A549 (cell line): ENCODE measurements at regions not wholly inside any gene's neighbourhood (a gene's known extent, or its start where the extent isn't known, plus 50 kb on each side); places are given as distances from the start of the nearest gene placed in this dataset.

ENCODE experiments used
- ATAC-seq, 2 experiments: fragments of 200-7000 bp in 1 of 2; fragments of >200 bp in 1 of 2; cut with Nextera tagmentation in 1 of 2; cut with Tn5 transposase in 1 of 2; 3 replicates each; pipeline versions ENCODE4 v1.8.0 to v1.9.1; 2018 to 2020; ENCODE audit warnings: mild to moderate bottlenecking in 1 of 2, moderate library complexity in 1 of 2
- CTCF ChIA-PET: fragments of 300-600 bp; sonication (Branson Sonifier 250); formaldehyde crosslinking; extraction: SDS; loops from one replicate; lab custom pipeline; 2021; ENCODE audit warnings: antibody characterized with exemption, inconsistent platforms; lab: Yijun Ruan, JAX
- POLR2A ChIA-PET: fragments of 350-600 bp; formaldehyde crosslinking; extraction: SDS; loops from one replicate; lab custom pipeline; 2021; ENCODE audit warnings: antibody characterized with exemption, inconsistent platforms; lab: Yijun Ruan, JAX
- DNase-seq, 2 experiments: peaks; one replicate each; pipeline versions ENCODE4 v3.0.0 to v3.0.0-alpha.2; 2011 to 2016; ENCODE audit warnings: low read depth in 1 of 2, low spot score in 1 of 2
- FAIRE-seq: peaks from 2 replicates; lab custom pipeline; 2011; peaks lifted over from hg19 to GRCh38; lab: Jason Lieb, UNC
- H3K27ac ChIP-seq, 2 experiments: fragments of >200 bp; sonication (Bioruptor Twin); formaldehyde crosslinking; 3 replicates each; pipeline ENCODE4 v1.5.1; 2016 to 2017
- H3K4me1 ChIP-seq: fragments of >200 bp; sonication (Bioruptor Twin); formaldehyde crosslinking; 3 replicates; pipeline ENCODE4 v1.6.1; 2016
- H3K4me2 ChIP-seq: fragments of >200 bp; sonication (Bioruptor Twin); formaldehyde crosslinking; 3 replicates; pipeline ENCODE4 v1.6.1; 2016
- H3K4me3 ChIP-seq: fragments of >200 bp; sonication (Bioruptor Twin); formaldehyde crosslinking; 3 replicates; pipeline ENCODE4 v1.5.1; 2016
- H3K9me3 ChIP-seq: fragments of >200 bp; sonication (Bioruptor Twin); formaldehyde crosslinking; 3 replicates; pipeline ENCODE4 v1.6.1; 2016
- CBX2 ChIP-seq: fragments of 200-600 bp; sonication (generic); IDR thresholded peaks from 2 replicates; pipeline ENCODE4 v1.6.1; 2016; ENCODE audit warnings: low read depth, mild to moderate bottlenecking, borderline replicate concordance
- CEBPB ChIP-seq, 2 experiments: fragments of >200 bp in 1 of 2; sonication (Bioruptor Twin) in 1 of 2; formaldehyde crosslinking in 1 of 2; IDR thresholded peaks; 2 replicates each; pipeline ENCODE4 v1.6.1; 2012 to 2016
- EP300 ChIP-seq, 2 experiments: fragments of >200 bp; sonication (Bioruptor Twin); formaldehyde crosslinking; IDR thresholded peaks; 2 replicates in 1 of 2; 3 replicates in 1 of 2; pipeline ENCODE4 v1.6.1; 2016 to 2017
- ESRRA ChIP-seq: fragments of 150-350 bp; IDR thresholded peaks from 2 replicates; pipeline ENCODE4 v1.6.1; 2014; ENCODE audit warnings: mild to moderate bottlenecking, low read length, borderline replicate concordance
- FOSL2 ChIP-seq, 2 experiments: fragments of 450-650 bp in 1 of 2; fragments of >200 bp in 1 of 2; sonication (Bioruptor Twin) in 1 of 2; formaldehyde crosslinking; IDR thresholded peaks; 2 replicates each; pipeline versions ENCODE4 v1.5.0 to v1.6.1; 2016 to 2020; ENCODE audit warnings: mild to moderate bottlenecking in 1 of 2, moderate library complexity in 1 of 2
- FOXS1 ChIP-seq: fragments of 250-450 bp; sonication (Bioruptor Pico); IDR thresholded peaks from 2 replicates; pipeline ENCODE4 v1.5.0; 2020; ENCODE audit warnings: mild to moderate bottlenecking, moderate library complexity
- GATA3 ChIP-seq: IDR thresholded peaks from 2 replicates; pipeline ENCODE4 v1.6.1; 2012; ENCODE audit warnings: borderline replicate concordance
- HOXB13 ChIP-seq: fragments of 250-450 bp; sonication (Bioruptor Pico); IDR thresholded peaks from 2 replicates; pipeline ENCODE4 v1.5.0; 2020; ENCODE audit warnings: low read depth, mild to moderate bottlenecking, moderate library complexity
- HOXB5 ChIP-seq: fragments of 250-450 bp; sonication (Bioruptor Pico); IDR thresholded peaks from 2 replicates; pipeline ENCODE4 v1.5.0; 2020; ENCODE audit warnings: mild to moderate bottlenecking, moderate library complexity
- JUN ChIP-seq, 2 experiments: fragments of >200 bp; sonication (Bioruptor Twin); formaldehyde crosslinking; IDR thresholded peaks; 2 replicates in 1 of 2; 3 replicates in 1 of 2; pipeline ENCODE4 v1.6.1; 2016 to 2017
- JUNB ChIP-seq: fragments of >200 bp; sonication (Bioruptor Twin); formaldehyde crosslinking; IDR thresholded peaks from 2 replicates; pipeline ENCODE4 v1.6.1; 2016
- KDM5A ChIP-seq: fragments of 200-600 bp; sonication (generic); IDR thresholded peaks from 2 replicates; pipeline ENCODE4 v1.6.1; 2016; ENCODE audit warnings: antibody characterized with exemption, mild to moderate bottlenecking
- PHF8 ChIP-seq: fragments of 200-600 bp; sonication (generic); IDR thresholded peaks from 2 replicates; pipeline ENCODE4 v1.6.1; 2016; ENCODE audit warnings: low read depth, mild to moderate bottlenecking, antibody characterized with exemption, moderate library complexity, borderline replicate concordance
- POLR2A ChIP-seq: IDR thresholded peaks from 2 replicates; pipeline ENCODE4 v1.6.1; 2012; ENCODE audit warnings: mild to moderate bottlenecking, low read length
- POLR2AphosphoS2 ChIP-seq: conservative IDR thresholded peaks from 2 replicates; pipeline ENCODE4 v1.6.1; 2012; ENCODE audit warnings: low read length, improper control_type of control experiment, inconsistent platforms
- RAD21 ChIP-seq, 2 experiments: fragments of >200 bp in 1 of 2; sonication (Bioruptor Twin) in 1 of 2; formaldehyde crosslinking in 1 of 2; IDR thresholded peaks in 1 of 2; conservative IDR thresholded peaks in 1 of 2; 2 replicates in 1 of 2; 3 replicates in 1 of 2; pipeline ENCODE4 v1.6.1; 2012 to 2018; ENCODE audit warnings: inconsistent platforms in 1 of 2
- RCOR1 ChIP-seq: fragments of 150-350 bp; IDR thresholded peaks from 2 replicates; pipeline ENCODE4 v1.6.1; 2014; ENCODE audit warnings: antibody characterized with exemption, low read length, low read depth
- RFX5 ChIP-seq: fragments of 450-650 bp; IDR thresholded peaks from 2 replicates; pipeline ENCODE4 v1.7.1; 2014; ENCODE audit warnings: antibody characterized with exemption, mild to moderate bottlenecking, moderate library complexity
- RNF2 ChIP-seq: fragments of 200-600 bp; sonication (generic); IDR thresholded peaks from 2 replicates; pipeline ENCODE4 v1.6.1; 2016; ENCODE audit warnings: low read depth, mild to moderate bottlenecking, antibody characterized with exemption, moderate library complexity, borderline replicate concordance
- TFCP2L1 ChIP-seq: fragments of 250-450 bp; sonication (Bioruptor Pico); IDR thresholded peaks from 2 replicates; pipeline ENCODE4 v1.5.0; 2021; ENCODE audit warnings: mild to moderate bottlenecking
- TF ChIP-seq, protein P1 (sequence below): fragments of 250-450 bp; sonication (Bioruptor Pico); IDR thresholded peaks from 2 replicates; pipeline ENCODE4 v1.5.0; 2020; ENCODE audit warnings: low read depth, mild to moderate bottlenecking, moderate library complexity
- TF ChIP-seq, protein P2 (sequence below): fragments of 250-450 bp; sonication (Bioruptor Pico); IDR thresholded peaks from 2 replicates; pipeline ENCODE4 v1.5.0; 2021; ENCODE audit warnings: mild to moderate bottlenecking, moderate library complexity, borderline replicate concordance
- TF ChIP-seq, protein P3 (sequence below): fragments of 450-650 bp; IDR thresholded peaks from 2 replicates; pipeline ENCODE4 v1.6.1; 2014; ENCODE audit warnings: antibody characterized with exemption
- TF ChIP-seq, protein P4 (sequence below): fragments of >200 bp; sonication (Bioruptor Twin); formaldehyde crosslinking; IDR thresholded peaks from 3 replicates; pipeline ENCODE4 v1.6.1; 2016
- TF ChIP-seq, protein P5 (sequence below): IDR thresholded peaks from 2 replicates; pipeline ENCODE4 v1.6.1; 2012
- TF ChIP-seq, protein P6 (sequence below): fragments of 150-350 bp; IDR thresholded peaks from 2 replicates; pipeline ENCODE4 v1.6.1; 2014; ENCODE audit warnings: low read depth, mild to moderate bottlenecking, low read length

DNA sequence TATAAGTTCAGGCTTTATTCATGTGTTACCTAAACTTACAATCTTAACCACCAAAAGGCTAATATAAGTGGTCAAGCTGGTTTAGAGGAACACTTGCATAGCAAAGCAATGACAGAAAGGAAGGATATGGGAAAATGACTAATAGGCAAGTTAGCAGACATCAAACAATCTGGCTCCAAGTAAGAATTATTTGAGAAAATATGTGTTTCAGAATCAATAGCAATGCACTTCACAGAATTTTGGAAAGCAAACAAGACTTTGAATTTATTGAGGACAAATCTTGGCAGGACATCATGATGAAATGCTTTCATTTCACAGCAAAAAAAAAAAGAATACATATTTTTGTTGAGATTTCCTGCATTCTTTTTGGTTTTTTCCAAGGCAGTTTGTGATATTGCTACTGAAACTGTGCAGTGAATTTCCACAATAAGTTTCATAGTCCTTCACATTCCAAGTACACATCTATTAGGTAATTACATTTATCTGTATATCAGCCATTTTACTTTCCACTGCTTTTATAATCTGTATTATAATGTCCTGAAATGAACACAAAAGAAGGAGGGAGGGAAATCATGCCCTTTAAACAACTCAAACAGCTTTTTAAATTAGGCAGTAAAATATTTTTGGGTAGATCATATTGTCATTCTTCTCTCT, 417.9 kb downstream of the NR2F1-AS1 start:
- peak overlapping the region; percentile 24 to 60; a peak in 4 of 6 replicates for H3K27ac ChIP-seq
- ChIA-PET POLR2A (no interaction called here), CTCF (no interaction called here)
- H3K4me2 ChIP-seq, result peak overlapping the region; percentile 56
- peaks cover 39% of the 10 kb centered on the region for H3K4me1 ChIP-seq
- ATAC-seq, result peak; percentile 56 to 75; a peak in 4 of 6 replicates
- peak in 1 of 2 experiments; percentile 51 for DNase-seq
- FAIRE-seq, result peak; percentile 70
- no peak overlapping the region for H3K4me3 ChIP-seq
- TF ChIP-seq POLR2AphosphoS2, result no peak
- TF ChIP-seq, protein P1, sequence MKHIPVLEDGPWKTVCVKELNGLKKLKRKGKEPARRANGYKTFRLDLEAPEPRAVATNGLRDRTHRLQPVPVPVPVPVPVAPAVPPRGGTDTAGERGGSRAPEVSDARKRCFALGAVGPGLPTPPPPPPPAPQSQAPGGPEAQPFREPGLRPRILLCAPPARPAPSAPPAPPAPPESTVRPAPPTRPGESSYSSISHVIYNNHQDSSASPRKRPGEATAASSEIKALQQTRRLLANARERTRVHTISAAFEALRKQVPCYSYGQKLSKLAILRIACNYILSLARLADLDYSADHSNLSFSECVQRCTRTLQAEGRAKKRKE (CRISPR knock-in tag), result no peak
- peak in 1 of 2 experiments; percentile 74; a peak in 2 of 5 replicates for TF ChIP-seq JUN (IDR thresholded peaks at IDR 0.05)
- no peak for TF ChIP-seq CBX2
- TF ChIP-seq JUNB, result peak; percentile 76
- peak; percentile 40 to 65; a peak in 2 of 5 replicates for TF ChIP-seq EP300 (IDR thresholded peaks at IDR 0.05)
- TF ChIP-seq PHF8, result no peak
- TF ChIP-seq RAD21 (conservative IDR thresholded peaks at IDR 0.05 in 1 of 2, IDR thresholded peaks at IDR 0.05 in 1 of 2), result peak in 1 of 2 experiments; percentile 32; a peak in 3 of 5 replicates
- TF ChIP-seq RFX5, result no peak
- no peak for TF ChIP-seq RCOR1
- TF ChIP-seq TFCP2L1 (CRISPR knock-in tag), result no peak
- no peak; the same call in 1 of the 2 replicates for TF ChIP-seq FOSL2 (IDR thresholded peaks at IDR 0.05)
- peak; percentile 52; the same call in 1 of the 2 replicates for TF ChIP-seq FOSL2 (CRISPR knock-in tag; IDR thresholded peaks at IDR 0.05)
- TF ChIP-seq, protein P2, sequence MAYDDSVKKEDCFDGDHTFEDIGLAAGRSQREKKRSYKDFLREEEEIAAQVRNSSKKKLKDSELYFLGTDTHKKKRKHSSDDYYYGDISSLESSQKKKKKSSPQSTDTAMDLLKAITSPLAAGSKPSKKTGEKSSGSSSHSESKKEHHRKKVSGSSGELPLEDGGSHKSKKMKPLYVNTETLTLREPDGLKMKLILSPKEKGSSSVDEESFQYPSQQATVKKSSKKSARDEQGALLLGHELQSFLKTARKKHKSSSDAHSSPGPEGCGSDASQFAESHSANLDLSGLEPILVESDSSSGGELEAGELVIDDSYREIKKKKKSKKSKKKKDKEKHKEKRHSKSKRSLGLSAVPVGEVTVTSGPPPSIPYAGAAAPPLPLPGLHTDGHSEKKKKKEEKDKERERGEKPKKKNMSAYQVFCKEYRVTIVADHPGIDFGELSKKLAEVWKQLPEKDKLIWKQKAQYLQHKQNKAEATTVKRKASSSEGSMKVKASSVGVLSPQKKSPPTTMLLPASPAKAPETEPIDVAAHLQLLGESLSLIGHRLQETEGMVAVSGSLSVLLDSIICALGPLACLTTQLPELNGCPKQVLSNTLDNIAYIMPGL (CRISPR knock-in tag), result no peak
- TF ChIP-seq HOXB5, result no peak
- peak; percentile 83 for TF ChIP-seq GATA3
- peak; percentile 31 to 62; a peak in 2 of 4 replicates for TF ChIP-seq CEBPB (IDR thresholded peaks at IDR 0.05)
- TF ChIP-seq RNF2, result no peak
- TF ChIP-seq, protein P3, sequence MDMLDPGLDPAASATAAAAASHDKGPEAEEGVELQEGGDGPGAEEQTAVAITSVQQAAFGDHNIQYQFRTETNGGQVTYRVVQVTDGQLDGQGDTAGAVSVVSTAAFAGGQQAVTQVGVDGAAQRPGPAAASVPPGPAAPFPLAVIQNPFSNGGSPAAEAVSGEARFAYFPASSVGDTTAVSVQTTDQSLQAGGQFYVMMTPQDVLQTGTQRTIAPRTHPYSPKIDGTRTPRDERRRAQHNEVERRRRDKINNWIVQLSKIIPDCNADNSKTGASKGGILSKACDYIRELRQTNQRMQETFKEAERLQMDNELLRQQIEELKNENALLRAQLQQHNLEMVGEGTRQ, result no peak
- TF ChIP-seq KDM5A, result no peak
- TF ChIP-seq, protein P4, sequence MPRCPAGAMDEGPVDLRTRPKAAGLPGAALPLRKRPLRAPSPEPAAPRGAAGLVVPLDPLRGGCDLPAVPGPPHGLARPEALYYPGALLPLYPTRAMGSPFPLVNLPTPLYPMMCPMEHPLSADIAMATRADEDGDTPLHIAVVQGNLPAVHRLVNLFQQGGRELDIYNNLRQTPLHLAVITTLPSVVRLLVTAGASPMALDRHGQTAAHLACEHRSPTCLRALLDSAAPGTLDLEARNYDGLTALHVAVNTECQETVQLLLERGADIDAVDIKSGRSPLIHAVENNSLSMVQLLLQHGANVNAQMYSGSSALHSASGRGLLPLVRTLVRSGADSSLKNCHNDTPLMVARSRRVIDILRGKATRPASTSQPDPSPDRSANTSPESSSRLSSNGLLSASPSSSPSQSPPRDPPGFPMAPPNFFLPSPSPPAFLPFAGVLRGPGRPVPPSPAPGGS, result no peak
- TF ChIP-seq FOXS1 (CRISPR knock-in tag), result no peak
- no peak for TF ChIP-seq POLR2A
- TF ChIP-seq, protein P5, sequence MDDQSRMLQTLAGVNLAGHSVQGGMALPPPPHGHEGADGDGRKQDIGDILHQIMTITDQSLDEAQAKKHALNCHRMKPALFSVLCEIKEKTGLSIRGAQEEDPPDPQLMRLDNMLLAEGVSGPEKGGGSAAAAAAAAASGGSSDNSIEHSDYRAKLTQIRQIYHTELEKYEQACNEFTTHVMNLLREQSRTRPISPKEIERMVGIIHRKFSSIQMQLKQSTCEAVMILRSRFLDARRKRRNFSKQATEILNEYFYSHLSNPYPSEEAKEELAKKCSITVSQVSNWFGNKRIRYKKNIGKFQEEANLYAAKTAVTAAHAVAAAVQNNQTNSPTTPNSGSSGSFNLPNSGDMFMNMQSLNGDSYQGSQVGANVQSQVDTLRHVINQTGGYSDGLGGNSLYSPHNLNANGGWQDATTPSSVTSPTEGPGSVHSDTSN, result no peak
- TF ChIP-seq, protein P6, sequence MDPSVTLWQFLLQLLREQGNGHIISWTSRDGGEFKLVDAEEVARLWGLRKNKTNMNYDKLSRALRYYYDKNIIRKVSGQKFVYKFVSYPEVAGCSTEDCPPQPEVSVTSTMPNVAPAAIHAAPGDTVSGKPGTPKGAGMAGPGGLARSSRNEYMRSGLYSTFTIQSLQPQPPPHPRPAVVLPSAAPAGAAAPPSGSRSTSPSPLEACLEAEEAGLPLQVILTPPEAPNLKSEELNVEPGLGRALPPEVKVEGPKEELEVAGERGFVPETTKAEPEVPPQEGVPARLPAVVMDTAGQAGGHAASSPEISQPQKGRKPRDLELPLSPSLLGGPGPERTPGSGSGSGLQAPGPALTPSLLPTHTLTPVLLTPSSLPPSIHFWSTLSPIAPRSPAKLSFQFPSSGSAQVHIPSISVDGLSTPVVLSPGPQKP, result no peak
- no peak for TF ChIP-seq HOXB13 (CRISPR knock-in tag)
- TF ChIP-seq ESRRA, result no peak
- H3K9me3 ChIP-seq, result no peaks in the 10 kb centered on the region
